Hepatocyte (in vitro differentiated cells): ENCODE measurements at regions not wholly inside any gene's neighbourhood (a gene's known extent, or its start where the extent isn't known, plus 50 kb on each side); places are given as distances from the start of the nearest gene placed in this dataset.

Experiments used
- DNase-seq: peaks from one replicate; pipeline ENCODE4 v3.0.0-alpha.2; 2016; ENCODE audit warnings: low spot score
- H2AFZ ChIP-seq: fragments of 200-600 bp; sonication (generic); 2 replicates; pipeline ENCODE4 v1.6.0; 2016; ENCODE audit warnings: antibody characterized with exemption, mild to moderate bottlenecking
- H3K27ac ChIP-seq: fragments of 200-600 bp; sonication (generic); 2 replicates; pipeline ENCODE4 v1.5.1; 2016; ENCODE audit warnings: mild to moderate bottlenecking
- H3K27me3 ChIP-seq: fragments of 200-600 bp; sonication (generic); 2 replicates; pipeline ENCODE4 v1.6.1; 2016
- H3K36me3 ChIP-seq: fragments of 200-600 bp; sonication (generic); replicated peaks from 2 replicates; pipeline ENCODE4 v1.5.1; 2016; ENCODE audit warnings: low read depth; ENCODE audit not compliant: insufficient read depth
- H3K4me1 ChIP-seq: fragments of 200-600 bp; sonication (generic); 2 replicates; pipeline ENCODE4 v1.5.1; 2016; ENCODE audit warnings: mild to moderate bottlenecking, moderate library complexity; ENCODE audit not compliant: insufficient read depth
- H3K4me2 ChIP-seq: fragments of 200-600 bp; sonication (generic); 2 replicates; pipeline ENCODE4 v1.6.0; 2016
- H3K4me3 ChIP-seq: fragments of 200-600 bp; sonication (generic); 2 replicates; pipeline ENCODE4 v1.5.1; 2016; ENCODE audit warnings: mild to moderate bottlenecking
- H3K79me2 ChIP-seq: fragments of 200-600 bp; sonication (generic); 2 replicates; pipeline ENCODE4 v1.6.0; 2017; ENCODE audit warnings: mild to moderate bottlenecking
- H3K9me2 ChIP-seq: fragments of 200-600 bp; sonication (generic); replicated peaks from 2 replicates; pipeline ENCODE4 v1.6.0; 2017; ENCODE audit warnings: mild to moderate bottlenecking; ENCODE audit not compliant: insufficient read depth
- H3K9me3 ChIP-seq: fragments of 200-600 bp; sonication (generic); 2 replicates; pipeline ENCODE4 v1.5.1; 2016; ENCODE audit warnings: low read depth, mild to moderate bottlenecking
- H4K20me1 ChIP-seq: fragments of 200-600 bp; sonication (generic); 2 replicates; pipeline ENCODE4 v1.6.0; 2016; ENCODE audit warnings: mild to moderate bottlenecking; ENCODE audit not compliant: insufficient read depth, poor library complexity, severe bottlenecking
- EZH2 ChIP-seq: fragments of 200-600 bp; sonication (generic); IDR thresholded peaks from 2 replicates; pipeline ENCODE4 v1.6.1; 2016; ENCODE audit warnings: antibody characterized with exemption, mild to moderate bottlenecking, borderline replicate concordance
- EZH2phosphoT487 ChIP-seq: fragments of 200-600 bp; sonication (generic); IDR thresholded peaks from one replicate; pipeline ENCODE4 v1.6.1; 2018; ENCODE audit warnings: antibody characterized with exemption, mild to moderate bottlenecking, low read depth, moderate library complexity; ENCODE audit not compliant: unreplicated experiment, severe bottlenecking
- WGBS: methylation state at CpG from one replicate; pipeline ENCODE4 v1.1.6; 2016; ENCODE audit warnings: low lambda C conversion rate; ENCODE audit errors: missing lambda C conversion rate; 5-methylcytosine and 5-hydroxymethylcytosine counted together
- TF ChIP-seq, protein P1 (sequence below): fragments of 200-600 bp; sonication (generic); IDR thresholded peaks from 2 replicates; pipeline ENCODE4 v1.5.1; 2016; ENCODE audit warnings: antibody characterized with exemption, mild to moderate bottlenecking; ENCODE audit not compliant: poor library complexity

- no peak for TF ChIP-seq EZH2
- TF ChIP-seq, protein P1, sequence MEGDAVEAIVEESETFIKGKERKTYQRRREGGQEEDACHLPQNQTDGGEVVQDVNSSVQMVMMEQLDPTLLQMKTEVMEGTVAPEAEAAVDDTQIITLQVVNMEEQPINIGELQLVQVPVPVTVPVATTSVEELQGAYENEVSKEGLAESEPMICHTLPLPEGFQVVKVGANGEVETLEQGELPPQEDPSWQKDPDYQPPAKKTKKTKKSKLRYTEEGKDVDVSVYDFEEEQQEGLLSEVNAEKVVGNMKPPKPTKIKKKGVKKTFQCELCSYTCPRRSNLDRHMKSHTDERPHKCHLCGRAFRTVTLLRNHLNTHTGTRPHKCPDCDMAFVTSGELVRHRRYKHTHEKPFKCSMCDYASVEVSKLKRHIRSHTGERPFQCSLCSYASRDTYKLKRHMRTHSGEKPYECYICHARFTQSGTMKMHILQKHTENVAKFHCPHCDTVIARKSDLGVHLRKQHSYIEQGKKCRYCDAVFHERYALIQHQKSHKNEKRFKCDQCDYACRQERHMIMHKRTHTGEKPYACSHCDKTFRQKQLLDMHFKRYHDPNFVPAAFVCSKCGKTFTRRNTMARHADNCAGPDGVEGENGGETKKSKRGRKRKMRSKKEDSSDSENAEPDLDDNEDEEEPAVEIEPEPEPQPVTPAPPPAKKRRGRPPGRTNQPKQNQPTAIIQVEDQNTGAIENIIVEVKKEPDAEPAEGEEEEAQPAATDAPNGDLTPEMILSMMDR = no peak
- TF ChIP-seq EZH2phosphoT487 = no peak
- DNase-seq = no peak
- no peaks in the 10 kb centered on the region for H3K9me3 ChIP-seq
- H4K20me1 ChIP-seq = no peaks in the 10 kb centered on the region
- no peaks in the 10 kb centered on the region for H3K79me2 ChIP-seq
- H3K4me2 ChIP-seq = no peak overlapping the region
- no peak overlapping the region for H3K4me3 ChIP-seq
- no peaks in the 10 kb centered on the region for H3K27me3 ChIP-seq
- WGBS = 41% methylated on average over 5 of the region's 5 CpGs
- H3K27ac ChIP-seq = no peak overlapping the region
- H3K36me3 ChIP-seq = no peaks in the 10 kb centered on the region
- H3K9me2 ChIP-seq = no peaks in the 10 kb centered on the region
- H2AFZ ChIP-seq = no peak overlapping the region
- no peaks in the 10 kb centered on the region for H3K4me1 ChIP-seq
Measured at GRCh38 chr20:11447371-11448100, 470.2 kb upstream of the BTBD3 start.

GRCh38 chr20:11448554-11448953, 469.1 kb upstream of the BTBD3 start:
- no peaks in the 10 kb centered on the region for H3K4me1 ChIP-seq
- no peak overlapping the region for H3K27ac ChIP-seq
- H3K27me3 ChIP-seq = no peaks in the 10 kb centered on the region
- no peaks in the 10 kb centered on the region for H3K36me3 ChIP-seq
- TF ChIP-seq EZH2 (no peak), EZH2phosphoT487 (no peak)
- TF ChIP-seq, protein P1 = no peak
- DNase-seq = no peak
- H2AFZ ChIP-seq = no peak overlapping the region
- H3K9me3 ChIP-seq = no peaks in the 10 kb centered on the region
- H4K20me1 ChIP-seq = no peaks in the 10 kb centered on the region
- no peaks in the 10 kb centered on the region for H3K9me2 ChIP-seq
- H3K4me3 ChIP-seq = no peak overlapping the region
- no peaks in the 10 kb centered on the region for H3K79me2 ChIP-seq
- WGBS = 96% methylated on average over 4 of the region's 4 CpGs
- H3K4me2 ChIP-seq = no peak overlapping the region

DNA sequence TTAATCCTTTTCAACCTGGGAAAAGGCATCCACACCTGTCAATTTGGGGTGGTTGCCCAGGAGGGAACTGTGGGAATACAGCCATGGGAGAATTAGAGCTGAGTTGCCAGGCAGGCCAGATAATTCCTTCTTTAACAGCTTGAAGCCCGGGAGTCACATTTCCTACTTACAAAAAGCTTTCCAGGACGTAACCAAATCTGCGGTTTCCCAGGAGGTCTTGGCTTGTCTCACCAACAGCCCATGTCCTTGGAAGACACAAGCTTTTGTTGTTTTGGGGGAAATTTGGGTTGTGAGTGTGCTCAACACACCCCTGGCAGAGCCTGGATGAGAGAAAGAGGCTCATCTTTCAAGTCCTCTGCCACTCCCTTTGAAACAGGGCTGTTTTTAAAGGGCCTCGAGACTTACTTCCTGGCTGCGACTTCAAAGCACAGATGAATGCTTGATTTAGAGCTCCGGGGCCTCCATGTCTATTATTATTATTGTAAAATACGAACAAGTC, 465.9 kb upstream of the BTBD3 start:
- no peaks in the 10 kb centered on the region for H3K9me2 ChIP-seq
- H4K20me1 ChIP-seq = no peaks in the 10 kb centered on the region
- H3K4me1 ChIP-seq = peaks cover 6% of the 10 kb centered on the region
- H3K4me3 ChIP-seq = no peak overlapping the region
- no peaks in the 10 kb centered on the region for H3K9me3 ChIP-seq
- TF ChIP-seq EZH2phosphoT487 (no peak), EZH2 (no peak)
- TF ChIP-seq, protein P1 = no peak
- H3K27ac ChIP-seq = peak overlapping the region; percentile 38
- no peak overlapping the region for H2AFZ ChIP-seq
- whole genome bisulfite sequencing = 34% methylated on average over 7 of the region's 7 CpGs
- H3K79me2 ChIP-seq = no peaks in the 10 kb centered on the region
- H3K27me3 ChIP-seq = no peaks in the 10 kb centered on the region
- DNase-seq = peak; percentile 46
- H3K4me2 ChIP-seq = no peak overlapping the region
- no peaks in the 10 kb centered on the region for H3K36me3 ChIP-seq

GRCh38 chr20:11452326-11452725, 465.4 kb upstream of the BTBD3 start:
- H2AFZ ChIP-seq = no peak overlapping the region
- peak overlapping the region; percentile 31 for H3K27ac ChIP-seq
- H3K4me2 ChIP-seq = no peak overlapping the region
- H3K9me3 ChIP-seq = no peaks in the 10 kb centered on the region
- peaks cover 6% of the 10 kb centered on the region for H3K4me1 ChIP-seq
- 50% methylated on average over 6 of the region's 6 CpGs for WGBS
- no peak for DNase-seq
- H3K27me3 ChIP-seq = no peaks in the 10 kb centered on the region
- H3K4me3 ChIP-seq = no peak overlapping the region
- H3K9me2 ChIP-seq = no peaks in the 10 kb centered on the region
- H3K36me3 ChIP-seq = no peaks in the 10 kb centered on the region
- TF ChIP-seq, protein P1 = no peak
- no peaks in the 10 kb centered on the region for H4K20me1 ChIP-seq
- H3K79me2 ChIP-seq = no peaks in the 10 kb centered on the region
